GM23338 (cell line): ENCODE measurements at regions not wholly inside any gene's neighbourhood (a gene's known extent, or its start where the extent isn't known, plus 50 kb on each side); places are given as distances from the start of the nearest gene placed in this dataset.

Source experiments
- ATAC-seq: fragments of 200-7000 bp; cut with Tn5 transposase; 3 replicates; pipeline ENCODE4 v1.9.1; 2020
- DNase-seq: peaks from one replicate; pipeline ENCODE4 v3.0.0-alpha.2; 2015; ENCODE audit warnings: low spot score
- H2AFZ ChIP-seq: fragments of 200-600 bp; sonication (generic); 2 replicates; pipeline ENCODE4 v1.8.0; 2016; ENCODE audit warnings: antibody characterized with exemption, mild to moderate bottlenecking, moderate library complexity
- H3F3A ChIP-seq: fragments of 200-600 bp; sonication (generic); replicated peaks from 2 replicates; pipeline ENCODE4 v1.8.0; 2017; ENCODE audit warnings: antibody characterized with exemption, mixed run types, low read depth
- H3K27ac ChIP-seq: fragments of 200-600 bp; sonication (generic); 2 replicates; pipeline ENCODE4 v1.6.1; 2016; ENCODE audit warnings: low read depth
- H3K27me3 ChIP-seq: fragments of 200-600 bp; sonication (generic); 2 replicates; pipeline ENCODE4 v1.8.0; 2016; ENCODE audit warnings: mild to moderate bottlenecking, mixed run types, moderate library complexity; ENCODE audit not compliant: insufficient read depth
- H3K36me3 ChIP-seq: fragments of 200-600 bp; sonication (generic); 2 replicates; pipeline ENCODE4 v1.8.0; 2016; ENCODE audit warnings: mild to moderate bottlenecking; ENCODE audit not compliant: insufficient read depth
- H3K4me1 ChIP-seq: fragments of 200-600 bp; sonication (generic); 2 replicates; pipeline ENCODE4 v1.8.0; 2016; ENCODE audit warnings: mild to moderate bottlenecking, moderate library complexity; ENCODE audit not compliant: insufficient read depth
- H3K4me2 ChIP-seq: fragments of 200-600 bp; sonication (generic); 2 replicates; pipeline ENCODE4 v1.7.1; 2017; ENCODE audit warnings: mixed run types
- H3K4me3 ChIP-seq: fragments of 200-600 bp; sonication (generic); 2 replicates; pipeline ENCODE4 v1.6.1; 2016; ENCODE audit warnings: mixed run types
- H3K79me2 ChIP-seq: fragments of 200-600 bp; sonication (generic); replicated peaks from 2 replicates; pipeline ENCODE4 v1.8.0; 2017; ENCODE audit warnings: mild to moderate bottlenecking; ENCODE audit not compliant: insufficient read depth
- H3K9me2 ChIP-seq: fragments of 200-600 bp; sonication (generic); 2 replicates; pipeline ENCODE4 v1.8.0; 2017; ENCODE audit not compliant: insufficient read depth
- H4K20me1 ChIP-seq: fragments of 200-600 bp; sonication (generic); replicated peaks from 2 replicates; pipeline ENCODE4 v1.8.0; 2017; ENCODE audit warnings: mild to moderate bottlenecking; ENCODE audit not compliant: insufficient read depth
- H3K27ac Mint-ChIP-seq: 2 replicates; pipeline ENCODE4 v1.8.0; 2020; ENCODE audit warnings: inconsistent platforms, mild to moderate bottlenecking, moderate library complexity, mixed read lengths
- H3K27me3 Mint-ChIP-seq: 3 replicates; pipeline ENCODE4 v1.8.0; 2022; ENCODE audit warnings: low read depth, mild to moderate bottlenecking, moderate library complexity, mixed read lengths, inconsistent platforms; ENCODE audit not compliant: insufficient read depth, poor library complexity
- H3K36me3 Mint-ChIP-seq: 3 replicates; pipeline ENCODE4 v1.8.0; 2021; ENCODE audit warnings: low read depth, mild to moderate bottlenecking, inconsistent platforms, moderate library complexity, mixed read lengths
- H3K4me1 Mint-ChIP-seq: 3 replicates; pipeline ENCODE4 v1.8.0; 2020; ENCODE audit warnings: mild to moderate bottlenecking, inconsistent platforms, mixed read lengths
- H3K4me3 Mint-ChIP-seq: 3 replicates; pipeline ENCODE4 v1.8.0; 2021; ENCODE audit warnings: moderate library complexity, mild to moderate bottlenecking, inconsistent platforms, mixed read lengths
- H3K9me3 Mint-ChIP-seq: 3 replicates; pipeline ENCODE4 v1.8.0; 2020; ENCODE audit warnings: moderate library complexity, mild to moderate bottlenecking, inconsistent platforms, mixed read lengths
- CREB1 ChIP-seq: fragments of 250-450 bp; sonication (Bioruptor Pico); IDR thresholded peaks from 2 replicates; pipeline ENCODE4 v1.5.0; 2020; ENCODE audit warnings: low read depth, mild to moderate bottlenecking, moderate library complexity
- EZH2 ChIP-seq: fragments of 200-600 bp; sonication (generic); IDR thresholded peaks from one replicate; pipeline ENCODE4 v1.8.0; 2017; ENCODE audit warnings: antibody characterized with exemption, mild to moderate bottlenecking, low read depth; ENCODE audit not compliant: unreplicated experiment
- EZH2phosphoT487 ChIP-seq: fragments of 200-600 bp; sonication (generic); IDR thresholded peaks from one replicate; pipeline ENCODE4 v1.8.1; 2018; ENCODE audit warnings: antibody characterized with exemption; ENCODE audit not compliant: unreplicated experiment
- JUNB ChIP-seq: IDR thresholded peaks from one replicate; pipeline ENCODE4 v1.6.1; 2016; ENCODE audit warnings: antibody characterized with exemption; ENCODE audit not compliant: unreplicated experiment
- NANOG ChIP-seq: IDR thresholded peaks from 2 replicates; pipeline ENCODE4 v1.6.1; 2016; ENCODE audit warnings: antibody characterized with exemption, borderline replicate concordance
- POLR2AphosphoS5 ChIP-seq: IDR thresholded peaks from 2 replicates; pipeline ENCODE4 v1.6.1; 2016; ENCODE audit warnings: antibody characterized with exemption, low read depth
- STAT1 ChIP-seq: IDR thresholded peaks from one replicate; pipeline ENCODE4 v1.6.1; 2016; ENCODE audit warnings: antibody characterized with exemption; ENCODE audit not compliant: unreplicated experiment
- ZNF114 ChIP-seq: fragments of 250-450 bp; sonication (Bioruptor Pico); IDR thresholded peaks from 2 replicates; pipeline ENCODE4 v1.5.0; 2020; ENCODE audit warnings: mild to moderate bottlenecking, moderate library complexity
- ZNF331 ChIP-seq: fragments of 250-450 bp; sonication (Bioruptor Pico); IDR thresholded peaks from 2 replicates; pipeline ENCODE4 v1.5.0; 2020; ENCODE audit warnings: low read depth, mild to moderate bottlenecking, moderate library complexity
- TF ChIP-seq, protein P1 (sequence below), 2 experiments: fragments of 200-600 bp in 1 of 2; sonication (generic) in 1 of 2; conservative IDR thresholded peaks; 2 replicates each; pipeline versions ENCODE4 v1.5.1 to v1.6.1; 2016 to 2017; ENCODE audit warnings: antibody characterized with exemption in 2 of 2, low read depth in 2 of 2, mild to moderate bottlenecking in 2 of 2, moderate library complexity in 1 of 2
- TF ChIP-seq, protein P2 (sequence below): IDR thresholded peaks from 2 replicates; pipeline ENCODE4 v1.6.1; 2016; ENCODE audit warnings: antibody characterized with exemption
- TF ChIP-seq, protein P3 (sequence below): fragments of 250-450 bp; sonication (Bioruptor Pico); IDR thresholded peaks from 2 replicates; pipeline ENCODE4 v1.5.0; 2020; ENCODE audit warnings: mild to moderate bottlenecking, moderate library complexity

DNA sequence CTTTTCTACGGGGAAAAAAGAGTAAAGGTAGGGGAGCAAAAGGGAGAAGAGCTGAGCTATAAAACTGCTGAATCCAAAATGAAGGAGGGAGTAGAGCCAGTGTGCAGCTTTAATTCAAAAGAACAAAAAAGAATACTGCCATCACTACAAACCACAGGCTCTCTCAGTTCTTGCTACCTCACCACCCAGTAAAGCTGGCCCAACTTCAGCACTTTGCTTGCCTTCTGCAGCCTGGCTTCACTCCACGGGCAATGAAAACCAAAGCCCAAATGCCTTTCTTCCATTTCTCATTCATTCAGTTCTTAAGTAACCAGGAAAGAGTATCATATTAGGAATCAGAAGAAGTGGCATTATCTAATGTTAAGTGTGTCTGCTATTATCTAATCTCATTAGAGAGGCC, 376.8 kb downstream of the BCOR start:
- DNase-seq, result no peak
- Histone ChIP-seq H4K20me1 (no peaks in the 10 kb centered on the region), H2AFZ (no peak overlapping the region), H3K27me3 (no peaks in the 10 kb centered on the region), H3K36me3 (no peaks in the 10 kb centered on the region), H3F3A (no peaks in the 10 kb centered on the region), H3K79me2 (no peaks in the 10 kb centered on the region), H3K4me1 (no peaks in the 10 kb centered on the region), H3K4me2 (no peak overlapping the region), H3K9me2 (no peaks in the 10 kb centered on the region), H3K27ac (no peak overlapping the region), H3K4me3 (no peak overlapping the region)
- H3K4me1 Mint-ChIP-seq, result peaks cover 4% of the 10 kb centered on the region
- ATAC-seq, result no peak
- no peaks in the 10 kb centered on the region for H3K36me3 Mint-ChIP-seq
- TF ChIP-seq NANOG, result no peak
- no peak for TF ChIP-seq POLR2AphosphoS5
- TF ChIP-seq EZH2, result no peak
- TF ChIP-seq ZNF331, result no peak
- peaks cover 1% of the 10 kb centered on the region for H3K27me3 Mint-ChIP-seq
- H3K27ac Mint-ChIP-seq, result no peak overlapping the region
- no peak overlapping the region for H3K4me3 Mint-ChIP-seq
- no peaks in the 10 kb centered on the region for H3K9me3 Mint-ChIP-seq

DNA sequence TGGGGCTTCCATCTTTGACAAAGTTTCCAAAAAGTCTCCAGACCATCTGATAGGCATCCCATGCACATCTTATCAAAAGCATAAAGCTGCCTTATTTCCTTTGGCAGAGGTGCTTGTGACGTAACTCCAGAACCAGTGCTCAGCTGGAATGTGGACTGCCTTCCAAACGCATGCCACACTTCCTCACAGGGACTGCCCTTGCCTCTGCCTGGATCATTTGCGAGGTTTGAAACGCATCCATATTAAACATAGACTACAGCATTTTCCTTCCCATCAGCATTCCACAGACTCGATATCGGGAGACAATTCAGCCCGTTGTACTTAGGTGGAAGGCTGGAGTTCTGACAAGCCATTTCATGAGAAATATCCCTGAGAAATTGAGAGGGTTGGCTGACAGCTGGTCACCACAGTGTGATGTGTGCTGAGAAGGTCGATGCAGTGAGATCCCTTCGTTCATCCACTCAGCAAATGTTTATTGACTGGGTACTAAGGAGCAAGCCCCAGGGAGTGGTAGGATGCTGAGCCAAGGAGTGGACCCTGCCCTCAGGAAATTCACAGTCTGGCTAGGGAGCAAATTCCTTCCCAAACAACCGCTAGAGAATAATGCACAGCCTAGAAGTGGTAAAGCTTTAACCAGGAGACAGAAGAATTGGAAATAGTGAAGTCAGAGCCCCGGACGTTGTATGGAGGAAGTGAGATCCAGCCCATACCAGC, 376.0 kb downstream of the BCOR start:
- DNase-seq (no peak), ATAC-seq (no peak)
- H4K20me1 ChIP-seq, result no peaks in the 10 kb centered on the region
- H3K4me2 ChIP-seq, result no peak overlapping the region
- H3K9me2 ChIP-seq, result no peaks in the 10 kb centered on the region
- Mint-ChIP-seq H3K4me1 (peaks cover 2% of the 10 kb centered on the region; the same call in 2 of the 3 replicates), H3K27me3 (peaks cover 1% of the 10 kb centered on the region), H3K36me3 (no peaks in the 10 kb centered on the region), H3K9me3 (no peaks in the 10 kb centered on the region), H3K4me3 (no peak overlapping the region), H3K27ac (no peak overlapping the region)
- H3K36me3 ChIP-seq, result no peaks in the 10 kb centered on the region
- H3F3A ChIP-seq, result no peaks in the 10 kb centered on the region
- no peaks in the 10 kb centered on the region for H3K4me1 ChIP-seq
- no peak overlapping the region for H2AFZ ChIP-seq
- H3K79me2 ChIP-seq, result no peaks in the 10 kb centered on the region
- no peak overlapping the region for H3K27ac ChIP-seq
- H3K4me3 ChIP-seq, result no peak overlapping the region
- H3K27me3 ChIP-seq, result no peaks in the 10 kb centered on the region
- TF ChIP-seq, protein P1, sequence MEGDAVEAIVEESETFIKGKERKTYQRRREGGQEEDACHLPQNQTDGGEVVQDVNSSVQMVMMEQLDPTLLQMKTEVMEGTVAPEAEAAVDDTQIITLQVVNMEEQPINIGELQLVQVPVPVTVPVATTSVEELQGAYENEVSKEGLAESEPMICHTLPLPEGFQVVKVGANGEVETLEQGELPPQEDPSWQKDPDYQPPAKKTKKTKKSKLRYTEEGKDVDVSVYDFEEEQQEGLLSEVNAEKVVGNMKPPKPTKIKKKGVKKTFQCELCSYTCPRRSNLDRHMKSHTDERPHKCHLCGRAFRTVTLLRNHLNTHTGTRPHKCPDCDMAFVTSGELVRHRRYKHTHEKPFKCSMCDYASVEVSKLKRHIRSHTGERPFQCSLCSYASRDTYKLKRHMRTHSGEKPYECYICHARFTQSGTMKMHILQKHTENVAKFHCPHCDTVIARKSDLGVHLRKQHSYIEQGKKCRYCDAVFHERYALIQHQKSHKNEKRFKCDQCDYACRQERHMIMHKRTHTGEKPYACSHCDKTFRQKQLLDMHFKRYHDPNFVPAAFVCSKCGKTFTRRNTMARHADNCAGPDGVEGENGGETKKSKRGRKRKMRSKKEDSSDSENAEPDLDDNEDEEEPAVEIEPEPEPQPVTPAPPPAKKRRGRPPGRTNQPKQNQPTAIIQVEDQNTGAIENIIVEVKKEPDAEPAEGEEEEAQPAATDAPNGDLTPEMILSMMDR (conservative IDR thresholded peaks at IDR 0.05; ENCODE audit: low read depth in 2 of 2), result no peak
- TF ChIP-seq ZNF331 (no peak), EZH2 (no peak), POLR2AphosphoS5 (no peak), ZNF114 (no peak), NANOG (no peak), EZH2phosphoT487 (no peak), JUNB (no peak), STAT1 (no peak), CREB1 (no peak)
- TF ChIP-seq, protein P2, sequence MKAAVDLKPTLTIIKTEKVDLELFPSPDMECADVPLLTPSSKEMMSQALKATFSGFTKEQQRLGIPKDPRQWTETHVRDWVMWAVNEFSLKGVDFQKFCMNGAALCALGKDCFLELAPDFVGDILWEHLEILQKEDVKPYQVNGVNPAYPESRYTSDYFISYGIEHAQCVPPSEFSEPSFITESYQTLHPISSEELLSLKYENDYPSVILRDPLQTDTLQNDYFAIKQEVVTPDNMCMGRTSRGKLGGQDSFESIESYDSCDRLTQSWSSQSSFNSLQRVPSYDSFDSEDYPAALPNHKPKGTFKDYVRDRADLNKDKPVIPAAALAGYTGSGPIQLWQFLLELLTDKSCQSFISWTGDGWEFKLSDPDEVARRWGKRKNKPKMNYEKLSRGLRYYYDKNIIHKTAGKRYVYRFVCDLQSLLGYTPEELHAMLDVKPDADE, result no peak
- TF ChIP-seq, protein P3, sequence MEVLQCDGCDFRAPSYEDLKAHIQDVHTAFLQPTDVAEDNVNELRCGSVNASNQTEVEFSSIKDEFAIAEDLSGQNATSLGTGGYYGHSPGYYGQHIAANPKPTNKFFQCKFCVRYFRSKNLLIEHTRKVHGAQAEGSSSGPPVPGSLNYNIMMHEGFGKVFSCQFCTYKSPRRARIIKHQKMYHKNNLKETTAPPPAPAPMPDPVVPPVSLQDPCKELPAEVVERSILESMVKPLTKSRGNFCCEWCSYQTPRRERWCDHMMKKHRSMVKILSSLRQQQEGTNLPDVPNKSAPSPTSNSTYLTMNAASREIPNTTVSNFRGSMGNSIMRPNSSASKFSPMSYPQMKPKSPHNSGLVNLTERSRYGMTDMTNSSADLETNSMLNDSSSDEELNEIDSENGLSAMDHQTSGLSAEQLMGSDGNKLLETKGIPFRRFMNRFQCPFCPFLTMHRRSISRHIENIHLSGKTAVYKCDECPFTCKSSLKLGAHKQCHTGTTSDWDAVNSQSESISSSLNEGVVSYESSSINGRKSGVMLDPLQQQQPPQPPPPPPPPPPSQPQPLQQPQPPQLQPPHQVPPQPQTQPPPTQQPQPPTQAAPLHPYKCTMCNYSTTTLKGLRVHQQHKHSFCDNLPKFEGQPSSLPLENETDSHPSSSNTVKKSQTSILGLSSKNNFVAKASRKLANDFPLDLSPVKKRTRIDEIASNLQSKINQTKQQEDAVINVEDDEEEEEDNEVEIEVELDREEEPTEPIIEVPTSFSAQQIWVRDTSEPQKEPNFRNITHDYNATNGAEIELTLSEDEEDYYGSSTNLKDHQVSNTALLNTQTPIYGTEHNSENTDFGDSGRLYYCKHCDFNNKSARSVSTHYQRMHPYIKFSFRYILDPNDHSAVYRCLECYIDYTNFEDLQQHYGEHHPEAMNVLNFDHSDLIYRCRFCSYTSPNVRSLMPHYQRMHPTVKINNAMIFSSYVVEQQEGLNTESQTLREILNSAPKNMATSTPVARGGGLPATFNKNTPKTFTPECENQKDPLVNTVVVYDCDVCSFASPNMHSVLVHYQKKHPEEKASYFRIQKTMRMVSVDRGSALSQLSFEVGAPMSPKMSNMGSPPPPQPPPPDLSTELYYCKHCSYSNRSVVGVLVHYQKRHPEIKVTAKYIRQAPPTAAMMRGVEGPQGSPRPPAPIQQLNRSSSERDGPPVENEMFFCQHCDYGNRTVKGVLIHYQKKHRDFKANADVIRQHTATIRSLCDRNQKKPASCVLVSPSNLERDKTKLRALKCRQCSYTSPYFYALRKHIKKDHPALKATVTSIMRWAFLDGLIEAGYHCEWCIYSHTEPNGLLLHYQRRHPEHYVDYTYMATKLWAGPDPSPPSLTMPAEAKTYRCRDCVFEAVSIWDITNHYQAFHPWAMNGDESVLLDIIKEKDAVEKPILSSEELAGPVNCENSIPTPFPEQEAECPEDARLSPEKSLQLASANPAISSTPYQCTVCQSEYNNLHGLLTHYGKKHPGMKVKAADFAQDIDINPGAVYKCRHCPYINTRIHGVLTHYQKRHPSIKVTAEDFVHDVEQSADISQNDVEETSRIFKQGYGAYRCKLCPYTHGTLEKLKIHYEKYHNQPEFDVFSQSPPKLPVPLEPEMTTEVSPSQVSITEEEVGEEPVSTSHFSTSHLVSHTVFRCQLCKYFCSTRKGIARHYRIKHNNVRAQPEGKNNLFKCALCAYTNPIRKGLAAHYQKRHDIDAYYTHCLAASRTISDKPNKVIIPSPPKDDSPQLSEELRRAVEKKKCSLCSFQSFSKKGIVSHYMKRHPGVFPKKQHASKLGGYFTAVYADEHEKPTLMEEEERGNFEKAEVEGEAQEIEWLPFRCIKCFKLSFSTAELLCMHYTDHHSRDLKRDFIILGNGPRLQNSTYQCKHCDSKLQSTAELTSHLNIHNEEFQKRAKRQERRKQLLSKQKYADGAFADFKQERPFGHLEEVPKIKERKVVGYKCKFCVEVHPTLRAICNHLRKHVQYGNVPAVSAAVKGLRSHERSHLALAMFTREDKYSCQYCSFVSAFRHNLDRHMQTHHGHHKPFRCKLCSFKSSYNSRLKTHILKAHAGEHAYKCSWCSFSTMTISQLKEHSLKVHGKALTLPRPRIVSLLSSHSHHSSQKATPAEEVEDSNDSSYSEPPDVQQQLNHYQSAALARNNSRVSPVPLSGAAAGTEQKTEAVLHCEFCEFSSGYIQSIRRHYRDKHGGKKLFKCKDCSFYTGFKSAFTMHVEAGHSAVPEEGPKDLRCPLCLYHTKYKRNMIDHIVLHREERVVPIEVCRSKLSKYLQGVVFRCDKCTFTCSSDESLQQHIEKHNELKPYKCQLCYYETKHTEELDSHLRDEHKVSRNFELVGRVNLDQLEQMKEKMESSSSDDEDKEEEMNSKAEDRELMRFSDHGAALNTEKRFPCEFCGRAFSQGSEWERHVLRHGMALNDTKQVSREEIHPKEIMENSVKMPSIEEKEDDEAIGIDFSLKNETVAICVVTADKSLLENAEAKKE (CRISPR knock-in tag), result no peak
